HG03108 (cell line): ENCODE measurements at regions not wholly inside any gene's neighbourhood (a gene's known extent, or its start where the extent isn't known, plus 50 kb on each side); places are given as distances from the start of the nearest gene placed in this dataset.

Experiments
- ATAC-seq: cut with Tn5 transposase; IDR thresholded peaks from one replicate; pipeline ENCODE4 v1.9.1; 2021; ENCODE audit warnings: moderate library complexity; ENCODE audit not compliant: unreplicated experiment

DNA sequence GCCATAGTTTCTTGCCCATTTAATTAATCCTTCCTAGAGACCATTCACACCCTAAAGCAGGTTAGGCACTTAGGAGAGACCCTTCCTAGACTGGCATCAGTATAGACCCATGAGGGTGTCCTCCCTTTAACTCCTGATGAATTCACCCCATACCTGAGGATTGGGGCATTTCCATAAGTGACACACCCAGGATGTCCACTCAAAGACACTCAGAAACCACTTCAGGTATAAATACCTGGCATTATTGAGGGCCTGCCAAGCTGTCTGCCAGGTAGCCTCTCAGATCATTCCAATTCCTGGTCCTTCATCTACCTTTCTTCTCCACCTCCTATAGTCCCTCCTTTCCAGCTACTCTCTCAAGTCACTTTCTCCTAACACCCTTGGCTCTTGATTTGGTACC, 57.5 kb upstream of the SLC14A2 start:
- ATAC-seq = no peak

DNA sequence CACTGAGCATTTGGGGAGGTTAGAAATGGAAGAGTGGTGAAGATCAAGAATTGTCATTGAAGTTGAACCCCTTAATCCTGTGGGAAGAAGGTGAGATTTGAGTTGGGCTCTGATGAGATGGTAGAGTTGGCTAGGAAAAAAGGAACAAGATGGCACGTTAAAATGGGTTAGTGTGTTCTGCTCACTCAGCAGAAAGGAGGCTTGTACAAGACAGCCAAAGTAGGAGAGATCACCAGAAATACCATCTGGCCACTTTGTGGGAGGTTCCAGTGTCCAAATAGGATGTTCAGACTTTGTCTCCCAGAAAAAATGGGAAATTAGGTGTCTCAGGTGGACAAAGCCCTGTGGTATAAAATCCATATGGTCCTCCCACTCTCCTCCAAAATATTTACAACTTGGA, 56.0 kb upstream of the SLC14A2 start:
- no peak for ATAC-seq

DNA sequence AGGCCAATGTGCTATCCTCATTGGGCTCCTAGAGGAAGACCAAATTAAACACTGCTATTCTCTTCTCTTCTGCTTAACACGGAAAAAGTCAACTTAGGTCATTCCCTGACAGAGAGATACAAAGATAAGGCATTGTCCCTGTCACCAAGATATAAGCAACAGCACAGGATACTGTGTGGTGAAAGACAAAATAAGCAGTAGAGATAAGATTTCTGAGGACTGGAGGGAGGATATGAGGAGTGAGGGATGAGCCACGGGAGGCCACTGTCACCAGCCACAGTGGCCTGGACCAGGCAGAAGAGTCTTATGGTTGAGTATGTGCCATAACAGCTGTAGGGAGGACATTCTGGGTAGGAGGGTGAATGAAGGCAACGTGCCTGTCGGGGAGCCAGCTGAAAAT, 54.4 kb upstream of the SLC14A2 start:
- no peak for ATAC-seq

DNA sequence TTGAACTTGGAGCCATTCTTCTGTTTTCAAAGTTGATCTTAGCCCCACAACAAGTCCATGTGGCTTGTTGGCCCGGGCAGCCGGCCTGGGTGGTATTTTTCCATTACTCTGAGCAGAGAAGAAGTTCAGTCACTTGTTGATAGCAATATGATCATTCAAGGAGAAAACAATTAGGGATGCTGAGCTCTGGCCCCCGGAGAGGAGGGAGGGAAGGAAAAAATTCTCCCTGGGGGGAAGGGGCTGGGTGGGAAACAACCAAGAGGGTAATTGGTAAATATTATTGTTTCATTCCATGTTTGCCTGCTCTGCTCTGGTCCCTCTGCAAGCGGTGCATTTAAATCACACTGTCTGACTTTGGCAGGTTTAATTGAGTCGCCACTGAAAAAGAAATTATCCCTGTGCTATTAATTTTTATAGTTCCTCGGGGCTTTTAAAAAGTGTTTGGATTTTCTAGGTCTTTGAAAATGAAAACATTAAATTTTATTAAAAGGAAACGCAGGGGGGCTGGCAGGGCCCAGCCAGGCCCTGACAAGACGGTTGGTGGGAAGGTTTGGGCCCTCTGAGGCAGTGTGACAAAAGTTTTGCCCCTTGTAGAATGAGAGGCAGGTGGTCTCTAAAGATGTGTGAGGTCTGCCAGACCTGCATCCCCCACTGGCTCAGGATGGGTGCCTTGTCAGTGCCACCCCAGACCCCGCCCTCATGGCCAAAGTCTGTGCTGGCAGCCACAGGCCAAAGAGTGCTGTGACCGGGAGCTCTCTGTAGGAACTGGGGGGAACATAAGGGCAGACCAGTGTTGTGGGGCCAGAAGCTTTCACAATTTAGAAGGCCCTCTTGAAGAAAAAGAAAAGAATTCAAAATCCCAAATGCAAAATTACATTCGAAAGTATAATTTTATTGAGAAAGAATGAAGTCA, 52.5 kb upstream of the SLC14A2 start:
- ATAC-seq = no peak

DNA sequence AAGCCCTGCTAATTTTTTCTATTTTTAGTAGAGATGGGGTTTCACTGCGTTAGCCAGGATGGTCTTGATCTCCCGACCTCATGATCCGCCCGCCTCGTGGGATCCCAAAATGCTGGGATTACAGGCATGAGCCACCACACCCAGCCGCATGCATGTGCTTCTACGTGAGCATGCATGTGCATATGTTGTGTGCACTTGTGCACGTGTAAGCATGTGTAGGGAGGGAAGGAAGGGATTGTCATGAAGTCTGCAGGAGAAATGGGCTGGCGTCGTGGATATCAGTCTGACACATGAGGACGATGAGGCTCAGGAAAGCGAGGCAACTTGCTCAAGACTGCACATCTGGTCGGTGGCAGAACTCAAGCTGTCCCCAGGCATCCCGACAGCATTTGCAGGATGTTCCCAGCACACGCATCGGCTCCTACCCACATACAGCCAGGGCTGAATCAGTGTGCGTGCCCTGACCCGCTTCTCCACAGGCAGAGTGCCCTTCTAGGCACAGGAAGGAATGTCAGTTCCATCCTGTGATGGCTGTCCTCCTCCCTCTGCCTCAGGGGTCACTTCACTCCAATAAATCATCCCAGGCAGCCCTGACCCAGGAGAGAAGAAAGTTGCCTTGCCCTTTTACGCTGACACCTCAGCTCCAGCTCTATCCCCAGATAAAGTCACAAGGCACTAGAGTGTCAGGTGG, 49.9 kb upstream of the SLC14A2 start:
- no peak for ATAC-seq
